GM18909 (cell line): ENCODE measurements at regions not wholly inside any gene's neighbourhood (a gene's known extent, or its start where the extent isn't known, plus 50 kb on each side); places are given as distances from the start of the nearest gene placed in this dataset.
"Not testable (repeated sequence)": the region's sequence is repeated elsewhere in the genome, so short reads cannot be mapped to it uniquely, and the experiment has no call there.

Experiments
- ATAC-seq: cut with Tn5 transposase; IDR thresholded peaks from one replicate; pipeline ENCODE4 v1.9.1; 2021; ENCODE audit warnings: mild to moderate bottlenecking; ENCODE audit not compliant: unreplicated experiment, poor library complexity

DNA sequence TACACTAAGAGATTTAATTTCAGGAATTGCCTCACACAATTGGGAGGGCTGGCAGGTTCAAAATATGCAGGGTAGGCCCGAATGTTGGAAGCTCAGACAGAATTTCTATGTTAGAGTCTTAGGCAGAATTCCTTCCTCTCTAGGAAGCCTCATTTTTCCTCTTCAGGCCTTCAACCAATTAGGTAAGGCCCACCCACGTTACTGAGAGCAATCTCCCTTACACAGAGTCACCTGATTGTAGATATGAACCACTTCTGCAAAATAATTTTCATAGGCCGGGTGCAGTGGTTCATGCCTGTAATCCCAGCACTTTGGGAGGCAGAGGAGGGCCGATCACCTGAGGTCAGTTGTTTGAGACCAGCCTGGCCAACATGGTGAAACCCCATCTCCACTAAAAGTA lies 50.2 kb upstream of the HIVEP1 start:
- no peak for ATAC-seq

DNA sequence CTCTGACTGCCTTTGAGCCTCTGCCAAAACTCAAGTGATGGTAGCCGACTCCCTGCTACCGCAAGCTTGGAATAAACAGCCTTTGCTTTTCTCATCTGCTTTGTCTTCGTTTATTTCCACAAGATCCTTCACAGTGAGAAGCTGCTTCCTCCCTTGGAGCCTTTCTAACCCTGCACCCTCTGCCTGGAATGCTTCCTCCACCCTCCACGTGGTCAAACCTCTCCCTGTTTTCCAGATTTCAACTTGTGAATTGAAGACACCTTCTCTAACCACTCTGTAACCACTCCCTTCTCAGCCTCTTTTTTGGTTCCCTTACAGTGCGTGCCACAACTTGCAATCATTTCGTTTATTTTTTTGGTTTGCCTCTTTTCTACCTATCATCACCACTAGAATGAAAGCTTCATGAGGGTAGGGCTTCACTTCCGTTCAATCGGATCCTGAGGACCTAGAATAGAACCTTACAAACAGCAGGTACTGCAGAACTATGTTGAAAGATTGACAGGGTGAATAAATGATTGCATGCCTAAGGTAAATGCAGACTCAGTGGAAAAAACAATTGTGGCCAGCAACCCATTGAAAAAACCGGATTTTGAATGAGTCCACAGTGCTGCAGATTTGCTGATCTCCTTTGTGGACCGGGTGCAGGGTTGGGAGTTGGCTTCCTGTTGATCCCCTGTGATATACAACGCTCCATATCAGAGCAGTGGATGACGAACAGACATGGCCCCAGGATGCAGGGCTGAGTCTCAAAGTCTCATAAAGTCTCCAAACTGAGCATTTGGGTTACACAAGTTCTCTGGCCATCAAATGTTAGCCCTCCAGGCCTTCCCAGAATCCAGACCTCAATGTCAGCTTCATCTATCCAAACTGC lies 51.0 kb upstream of the HIVEP1 start:
- no peak for ATAC-seq

DNA sequence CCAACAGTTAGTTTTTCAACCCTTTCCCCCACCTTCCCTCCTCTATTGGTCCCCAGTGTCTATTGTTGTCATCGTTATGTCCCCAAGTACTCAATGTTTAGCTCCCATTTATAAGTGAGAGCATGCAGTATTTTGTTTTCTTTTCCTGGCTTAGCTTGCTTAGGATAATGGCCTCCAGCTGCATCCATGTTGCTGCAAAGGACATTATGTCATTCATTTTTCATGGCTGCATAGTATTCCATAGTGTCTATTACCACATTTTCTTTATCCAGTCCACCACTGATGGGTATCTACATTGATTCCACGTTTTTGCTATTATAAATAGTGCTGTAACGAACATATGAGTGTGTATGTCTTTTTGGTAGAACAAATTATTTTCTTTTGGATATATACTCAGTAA lies 55.3 kb upstream of the HIVEP1 start:
- ATAC-seq: no peak

DNA sequence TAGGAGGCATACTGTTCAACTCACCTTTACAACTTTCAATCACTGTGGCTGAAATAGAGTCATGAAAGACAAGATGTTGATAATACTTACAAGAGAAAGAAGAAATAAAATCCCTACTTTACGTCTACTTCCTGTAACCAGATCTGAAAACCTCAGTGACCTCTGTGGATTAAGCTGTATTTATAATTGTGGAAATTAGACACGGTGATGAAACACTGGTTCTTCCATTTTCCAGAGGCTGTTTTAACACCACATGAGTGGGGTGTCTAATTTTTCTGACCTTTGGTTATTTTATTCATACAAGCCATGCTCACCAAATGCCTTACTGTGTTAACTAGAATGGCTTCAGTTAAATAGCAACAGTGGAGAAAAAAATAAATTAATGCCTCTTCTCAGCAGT lies 58.5 kb upstream of the HIVEP1 start:
- ATAC-seq: no peak

DNA sequence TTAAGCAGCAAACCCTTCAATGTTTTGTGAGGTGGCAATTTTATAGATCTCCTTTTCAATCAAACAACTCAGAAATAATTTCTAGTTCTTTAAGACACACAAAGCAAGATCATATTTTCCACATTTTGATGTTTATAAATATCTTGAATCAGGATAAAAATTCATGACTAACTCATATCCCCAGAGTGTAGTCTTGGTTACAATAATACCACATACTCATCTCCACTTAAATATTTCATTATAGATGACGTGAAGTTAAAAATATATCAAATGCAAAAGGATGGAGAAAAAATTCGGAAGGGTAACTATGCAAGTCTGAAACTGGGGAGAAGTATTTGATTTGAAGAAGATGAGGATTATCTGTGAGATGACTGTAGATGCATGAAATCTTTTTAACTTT lies 59.8 kb upstream of the HIVEP1 start:
- no peak for ATAC-seq

DNA sequence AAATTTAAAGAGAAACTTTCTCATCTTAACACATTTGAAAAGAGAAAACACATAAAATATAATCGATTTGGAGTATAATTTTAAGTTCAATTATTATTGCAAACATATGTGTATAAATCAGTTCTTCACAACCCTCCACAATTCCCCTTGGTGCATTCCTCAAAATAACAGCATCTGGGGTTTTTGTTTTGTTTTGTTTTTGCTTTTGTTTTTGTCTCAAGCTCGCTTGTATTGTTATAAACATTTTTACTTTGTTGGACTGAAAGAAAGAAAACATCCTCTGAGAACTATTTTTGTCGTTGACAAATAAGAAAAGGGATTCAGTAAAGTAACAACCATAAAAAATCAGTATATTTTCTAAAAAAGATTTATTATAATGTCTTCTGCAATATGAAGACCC lies 60.2 kb upstream of the HIVEP1 start:
- no peak for ATAC-seq

DNA sequence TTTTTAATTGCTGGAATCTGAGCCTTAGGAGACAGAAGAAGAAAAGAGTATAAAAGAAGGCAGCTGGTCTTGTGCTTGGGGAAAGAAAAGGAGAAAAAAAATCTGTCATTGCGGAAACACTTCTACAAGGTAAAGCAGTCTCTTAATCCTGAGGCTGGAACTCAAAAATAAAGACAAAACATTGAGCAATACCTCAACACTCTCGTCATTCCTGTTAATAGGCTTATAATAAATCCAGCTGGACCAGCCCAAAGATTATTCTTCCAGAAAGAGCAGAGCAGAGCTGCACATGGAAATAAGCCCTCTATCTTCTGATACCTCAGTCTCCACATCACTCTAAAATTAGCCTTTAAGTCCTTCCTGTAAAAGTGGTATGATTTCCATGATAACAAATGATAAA lies 62.0 kb upstream of the HIVEP1 start:
- no peak for ATAC-seq

DNA sequence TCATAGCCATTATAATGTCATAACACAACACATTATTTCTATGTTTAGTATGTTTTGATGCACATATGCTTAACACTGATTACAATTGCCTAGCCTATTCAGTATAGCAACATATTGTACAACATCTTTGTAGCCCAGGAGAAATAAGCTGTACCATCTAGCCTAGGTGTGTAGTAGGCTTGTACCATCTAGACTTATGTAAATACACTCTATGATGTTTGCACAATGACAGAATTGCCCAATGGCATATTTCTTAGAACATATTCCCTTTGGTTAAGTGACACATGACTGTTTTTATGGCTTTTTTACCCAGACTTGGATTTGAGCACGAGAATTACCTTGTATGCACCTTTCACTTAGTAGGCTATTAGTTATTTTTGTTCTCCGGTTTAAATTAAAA lies 64.5 kb upstream of the HIVEP1 start:
- ATAC-seq: no peak

DNA sequence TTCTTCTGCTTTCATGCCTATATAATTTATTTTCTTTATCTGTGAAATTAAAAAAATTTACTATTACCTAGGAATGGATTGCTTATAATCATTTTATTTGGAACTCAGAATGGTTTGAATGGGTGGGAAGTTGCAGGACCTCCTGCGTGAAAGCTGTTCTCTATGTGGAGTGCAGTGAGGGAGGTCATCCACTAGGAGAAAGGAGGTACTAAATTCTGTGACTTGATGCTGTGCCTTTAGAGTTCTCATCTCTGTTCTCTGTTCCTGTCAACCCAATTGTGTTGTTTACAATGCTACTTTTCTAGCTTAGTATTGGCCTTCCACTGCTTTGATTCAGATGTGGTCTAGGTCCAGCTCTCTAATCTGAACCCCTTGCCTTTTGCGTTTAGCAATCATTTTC lies 65.0 kb upstream of the HIVEP1 start:
- no peak for ATAC-seq

DNA sequence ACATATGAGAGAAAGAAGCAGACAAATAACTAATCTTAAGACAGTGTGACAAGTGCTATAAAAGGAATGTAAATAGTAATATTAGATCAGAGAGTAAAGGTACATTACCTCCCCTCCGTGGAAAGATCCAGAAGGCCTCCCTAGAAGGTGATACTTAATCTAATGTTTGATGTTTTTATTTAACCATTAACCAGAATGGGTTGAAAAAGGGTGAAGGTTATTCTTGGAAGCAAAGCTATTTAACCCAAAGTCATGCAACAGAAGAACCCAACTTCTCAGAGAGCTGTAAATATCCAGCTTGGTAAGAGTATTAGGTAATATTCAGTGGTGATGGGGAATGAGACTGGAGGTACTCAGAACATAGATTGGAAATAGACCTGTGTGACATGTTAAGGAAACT lies 68.0 kb upstream of the HIVEP1 start:
- no peak for ATAC-seq

DNA sequence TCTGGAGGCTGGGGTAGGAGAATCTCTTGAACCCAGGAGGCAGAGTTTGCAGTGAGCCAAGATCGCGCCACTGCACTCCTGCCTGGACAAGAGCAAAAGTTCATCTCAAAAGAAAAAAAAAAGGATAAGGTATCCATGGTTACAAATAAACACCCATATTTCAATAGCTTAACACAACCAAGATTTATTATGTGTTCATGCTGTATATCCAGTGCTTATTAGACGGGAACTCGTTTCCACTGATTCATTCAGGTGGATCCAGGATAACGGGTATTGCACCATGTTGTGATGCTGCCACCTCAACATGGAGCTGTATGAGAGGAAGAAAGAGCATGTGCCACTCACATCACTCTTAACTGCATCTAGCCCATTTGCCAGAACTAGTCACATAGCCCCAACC lies 69.1 kb upstream of the HIVEP1 start:
- ATAC-seq: no peak

DNA sequence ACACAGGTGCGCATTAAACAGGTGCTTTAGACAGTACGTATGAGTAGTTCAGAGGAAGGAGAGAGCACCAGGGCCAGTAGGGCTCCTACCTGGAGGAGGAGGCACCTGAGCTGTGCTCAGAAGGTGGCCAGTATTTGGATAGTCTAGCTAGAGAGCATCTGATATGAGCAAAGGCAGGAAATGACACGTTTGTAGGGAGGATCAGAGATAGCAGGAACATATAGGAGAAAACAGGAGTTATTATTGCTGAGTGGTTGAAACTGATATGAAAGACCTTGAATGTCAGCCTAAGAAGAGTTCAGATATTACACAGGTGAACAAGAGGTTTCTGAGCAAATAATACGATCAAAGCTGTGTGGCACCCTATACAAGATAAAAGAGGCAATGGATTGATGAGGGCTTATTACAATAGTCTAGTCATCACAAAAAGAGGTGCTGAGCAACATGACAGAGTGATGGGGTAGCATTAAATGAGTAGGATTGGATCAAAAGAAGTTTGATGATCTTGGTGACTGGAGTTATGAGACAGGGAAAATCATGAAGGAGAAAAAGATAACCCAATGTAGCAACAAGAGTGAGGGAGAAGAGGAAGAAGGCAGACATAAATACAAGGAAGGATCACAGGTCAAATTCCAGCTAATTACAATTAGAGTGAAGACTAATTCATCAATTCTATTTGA lies 69.8 kb upstream of the HIVEP1 start:
- no peak for ATAC-seq

DNA sequence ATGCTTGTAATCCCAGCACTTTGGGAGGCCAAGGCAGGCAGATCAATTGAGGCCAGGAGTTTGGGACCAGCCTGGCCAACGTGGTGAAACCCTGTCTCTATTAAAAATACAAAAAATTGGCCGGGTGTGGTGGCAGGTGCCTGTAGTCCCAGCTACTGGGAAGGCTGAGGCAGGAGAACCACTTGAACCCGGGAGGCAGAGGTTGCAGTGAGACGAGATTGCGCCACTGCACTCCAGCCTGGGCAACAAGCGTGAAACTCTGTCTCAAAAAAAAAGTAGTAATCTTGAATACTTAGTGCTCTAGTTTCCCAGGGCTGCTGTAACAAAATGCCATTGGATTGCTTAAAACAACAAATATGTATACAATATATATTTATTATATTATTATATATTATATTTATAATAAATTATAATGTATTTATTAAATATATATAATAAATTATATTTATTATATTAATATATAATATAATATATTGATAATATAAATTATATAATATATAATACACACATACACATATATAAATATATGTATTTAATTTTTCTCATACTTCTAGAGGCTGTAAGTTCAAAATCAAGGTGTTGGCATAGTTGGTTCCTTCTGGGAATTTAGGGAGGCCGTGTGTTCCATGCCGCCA lies 71.5 kb upstream of the HIVEP1 start:
- not testable (repeated sequence) for ATAC-seq

DNA sequence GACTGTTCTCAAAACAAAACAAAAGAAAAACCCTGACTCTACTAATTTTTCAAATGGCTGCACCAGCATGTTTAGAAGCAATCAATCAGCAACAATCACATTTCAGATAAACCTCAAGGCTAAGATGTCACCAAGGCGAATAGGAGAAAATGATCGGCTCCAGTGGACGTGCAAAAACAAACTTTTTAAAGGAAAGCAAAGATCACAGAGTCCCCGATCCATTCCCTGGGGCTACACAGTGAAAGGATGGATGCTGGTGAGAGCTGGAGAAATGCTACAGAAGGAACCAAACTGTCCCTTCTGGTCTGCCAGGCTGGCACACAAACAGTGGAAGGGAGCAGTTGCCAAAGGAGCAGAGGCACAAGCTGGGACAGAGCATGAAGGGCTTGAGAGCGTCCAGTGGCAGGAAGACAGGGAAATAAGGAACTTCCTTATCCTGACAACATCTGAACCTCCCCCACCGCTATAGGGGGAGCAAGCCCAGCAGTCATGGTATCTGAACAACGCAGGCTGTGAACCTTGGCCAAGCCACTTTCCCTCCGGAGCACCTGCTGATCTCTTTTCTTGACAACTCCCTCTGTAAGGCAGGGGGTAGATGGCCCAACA lies 73.7 kb upstream of the HIVEP1 start:
- ATAC-seq: no peak

DNA sequence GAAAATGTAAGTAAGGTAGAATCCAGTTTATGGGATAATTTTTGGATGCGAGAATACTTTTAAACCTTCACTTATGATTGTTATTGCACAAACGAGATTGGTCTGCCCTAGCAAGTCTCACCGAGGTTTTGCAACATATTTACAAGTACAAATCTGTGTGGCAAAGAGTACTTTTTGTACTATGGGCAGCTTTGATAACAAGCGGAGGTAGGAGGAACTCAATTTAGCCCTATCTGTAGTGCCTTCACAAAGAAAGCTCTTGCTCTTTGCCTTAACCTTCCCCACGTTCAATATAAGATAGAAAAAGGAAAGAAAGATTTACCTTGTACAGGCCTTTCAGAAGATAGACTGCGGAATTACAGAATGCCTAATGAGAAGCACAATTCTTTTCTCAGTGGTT lies 77.5 kb upstream of the HIVEP1 start:
- ATAC-seq: no peak

DNA sequence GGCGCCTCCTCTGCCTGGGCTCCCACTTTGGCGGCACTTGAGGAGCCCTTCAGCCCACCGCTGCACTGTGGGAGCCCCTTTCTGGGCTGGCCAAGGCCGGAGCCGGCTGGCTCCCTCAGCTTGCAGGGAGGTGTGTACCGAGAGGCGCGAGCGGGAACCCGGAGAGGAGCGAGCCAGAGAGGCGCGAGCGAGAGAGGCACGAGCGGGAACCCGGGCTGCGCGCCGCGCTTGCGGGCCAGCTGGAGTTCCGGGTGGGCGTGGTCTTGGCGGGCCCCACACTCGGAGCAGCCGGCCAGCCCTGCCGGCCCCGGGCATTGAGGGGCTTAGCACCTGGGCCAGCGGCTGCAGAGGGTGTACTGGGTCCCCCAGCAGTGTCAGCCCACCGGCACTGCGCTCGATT lies 79.2 kb upstream of the HIVEP1 start:
- ATAC-seq: not testable (repeated sequence)

DNA sequence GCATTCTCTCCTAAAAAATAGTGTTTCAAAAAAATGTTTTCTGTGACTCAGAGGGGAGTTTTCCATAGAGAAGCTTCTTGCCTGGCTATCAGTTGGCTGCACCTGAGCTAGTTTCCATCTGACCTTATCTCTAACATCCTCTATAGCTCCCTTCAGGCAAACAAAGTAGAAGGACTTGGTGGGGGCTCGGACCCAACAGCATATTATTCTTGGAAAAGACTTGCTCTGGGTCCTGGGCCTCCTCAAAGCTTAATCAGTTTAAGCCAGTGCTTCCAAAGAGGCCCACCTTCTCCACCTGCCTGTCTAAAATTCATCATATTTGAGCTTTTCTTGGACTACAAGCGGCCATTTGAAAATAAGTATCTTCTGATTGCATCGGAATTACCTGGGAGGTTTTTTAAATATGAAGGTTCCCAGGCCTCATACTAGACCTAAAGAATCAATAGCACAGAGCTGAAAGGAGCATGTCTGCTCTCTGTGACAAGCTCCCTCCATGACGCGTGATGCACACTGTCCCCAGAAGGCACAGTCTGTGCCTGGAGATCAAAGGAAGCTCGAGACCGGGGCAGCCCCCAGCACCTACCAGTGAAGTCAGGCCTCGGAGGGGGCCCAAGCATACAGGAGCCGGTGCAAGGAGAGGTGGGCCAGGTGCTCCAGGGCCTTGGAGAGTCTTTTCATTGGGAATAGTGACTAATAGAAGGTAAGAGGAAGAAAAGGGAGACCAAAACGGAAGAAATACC lies 80.6 kb upstream of the HIVEP1 start:
- no peak for ATAC-seq

DNA sequence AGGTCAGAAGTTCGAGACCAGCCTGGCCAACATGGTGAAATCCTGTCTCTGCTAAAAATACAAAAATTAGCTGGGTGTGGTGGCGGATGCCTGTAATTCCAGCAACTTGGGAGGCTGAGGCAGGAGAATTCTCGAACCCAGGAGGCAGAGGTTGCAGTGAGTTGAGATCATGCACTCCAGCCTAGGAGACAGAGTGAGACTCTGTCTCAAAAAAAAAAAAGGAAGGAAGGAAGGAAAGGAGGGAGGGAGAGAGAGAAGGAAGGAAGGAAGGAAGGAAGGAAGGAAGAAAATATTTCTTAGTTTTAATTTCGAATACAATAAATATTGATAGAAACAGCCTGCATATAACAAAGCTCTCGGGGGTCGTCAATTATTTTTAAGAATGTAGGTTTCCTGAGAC lies 81.3 kb upstream of the HIVEP1 start:
- not testable (repeated sequence) for ATAC-seq

DNA sequence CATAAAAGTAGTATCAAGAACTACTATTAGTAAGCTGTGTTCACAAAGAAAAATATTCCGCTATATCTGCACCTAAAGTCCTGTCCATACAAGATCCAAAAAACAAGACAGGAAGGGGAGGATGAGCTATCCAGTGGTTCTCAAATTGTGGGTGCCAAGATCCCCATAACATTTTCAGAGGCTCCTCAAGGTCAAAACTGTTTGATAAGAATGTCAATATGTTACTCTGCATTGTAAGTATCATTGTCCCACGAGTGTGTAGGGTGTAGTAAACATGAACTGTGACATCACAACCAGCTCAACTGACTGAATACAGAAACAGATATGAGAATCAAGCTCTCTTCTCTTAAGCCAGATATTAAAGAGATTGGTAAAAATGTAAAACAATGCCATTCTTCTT lies 81.9 kb upstream of the HIVEP1 start:
- no peak for ATAC-seq

DNA sequence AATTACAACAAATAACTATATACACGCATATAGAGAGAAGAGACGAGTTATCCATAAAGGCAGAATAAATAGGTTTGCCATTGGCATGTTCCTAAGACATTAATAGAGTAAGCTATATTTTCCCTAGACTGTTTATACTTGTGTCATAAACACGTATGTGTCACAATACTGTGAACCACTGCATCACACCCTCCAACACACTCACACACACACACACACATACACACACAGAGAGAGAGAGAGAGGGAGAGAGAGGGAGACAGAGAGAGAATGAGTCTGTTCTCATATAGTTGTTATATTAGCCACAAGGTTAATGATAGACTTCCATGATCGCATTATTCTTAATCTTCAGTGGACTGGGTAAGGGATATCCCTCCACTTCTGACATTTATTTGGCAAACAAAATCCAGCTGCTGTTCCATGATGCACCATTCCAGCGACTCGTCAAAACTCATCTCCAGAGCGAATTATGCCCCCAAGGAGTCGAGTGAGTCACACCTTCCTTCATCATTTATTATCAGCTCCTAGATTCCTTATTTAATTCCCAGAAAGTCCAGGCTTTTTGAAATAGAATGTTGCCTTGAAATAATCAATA lies 82.8 kb upstream of the HIVEP1 start:
- no peak for ATAC-seq
